HEK293 (cell line): ENCODE measurements at regions not wholly inside any gene's neighbourhood (a gene's known extent, or its start where the extent isn't known, plus 50 kb on each side); places are given as distances from the start of the nearest gene placed in this dataset.
A peak's percentile ranks its signal among the peaks of the same experiment; 100 is the strongest.
"Not testable (repeated sequence)": the region's sequence is repeated elsewhere in the genome, so short reads cannot be mapped to it uniquely, and the experiment has no call there.

ENCODE experiments used
- CTCF ChIA-PET: fragments of 350-600 bp; formaldehyde crosslinking; extraction: SDS; loops from one replicate; lab custom pipeline; 2021; ENCODE audit warnings: antibody characterized with exemption; lab: Yijun Ruan, JAX
- POLR2A ChIA-PET: fragments of 300-600 bp; formaldehyde crosslinking; extraction: SDS; loops from one replicate; lab custom pipeline; 2020; ENCODE audit warnings: antibody characterized with exemption, inconsistent platforms; lab: Yijun Ruan, JAX
- H3K27ac ChIP-seq: fragments of 200-500 bp; sonication (Bioruptor generic); 2 replicates; pipeline ENCODE4 v1.5.1; 2014; ENCODE audit warnings: low read depth, low read length, control low read depth, inconsistent platforms; ENCODE audit errors: extremely low read depth
- H3K36me3 ChIP-seq, 2 experiments: fragments of 200-500 bp in 1 of 2; sonication (Bioruptor generic) in 1 of 2; 1 replicate in 1 of 2; 2 replicates in 1 of 2; pipeline ENCODE4 v1.5.1; 2014 to 2017; ENCODE audit warnings: inconsistent platforms in 2 of 2, low read length in 2 of 2; ENCODE audit not compliant: control insufficient read depth in 2 of 2, insufficient read depth in 1 of 2
- H3K4me1 ChIP-seq: fragments of 200-500 bp; sonication (Bioruptor generic); 2 replicates; pipeline ENCODE4 v1.5.1; 2014; ENCODE audit warnings: mild to moderate bottlenecking, low read length, inconsistent platforms; ENCODE audit not compliant: control insufficient read depth, insufficient read depth
- H3K4me3 ChIP-seq: 2 replicates; pipeline ENCODE4 v1.5.1; 2011; ENCODE audit warnings: low read depth, mild to moderate bottlenecking, control low read depth, low read length, moderate library complexity
- H3K9me3 ChIP-seq: fragments of 200-500 bp; sonication (Bioruptor generic); 2 replicates; pipeline ENCODE4 v1.5.1; 2014; ENCODE audit warnings: low read depth, low read length, inconsistent platforms; ENCODE audit not compliant: control insufficient read depth, insufficient read depth
- GLIS1 ChIP-seq: fragments of 450-650 bp; formaldehyde crosslinking; IDR thresholded peaks from 2 replicates; pipeline ENCODE4 v1.5.1; 2016; ENCODE audit warnings: missing biosample characterization, missing genetic modification characterization
- KLF1 ChIP-seq: fragments of 450-650 bp; formaldehyde crosslinking; IDR thresholded peaks from 2 replicates; pipeline ENCODE4 v1.5.1; 2016; ENCODE audit warnings: missing biosample characterization, missing genetic modification characterization
- KLF17 ChIP-seq: fragments of 450-650 bp; formaldehyde crosslinking; IDR thresholded peaks from 2 replicates; pipeline ENCODE4 v1.5.1; 2016; ENCODE audit warnings: missing biosample characterization, missing genetic modification characterization
- MYNN ChIP-seq: fragments of 450-650 bp; formaldehyde crosslinking; IDR thresholded peaks from 2 replicates; pipeline ENCODE4 v1.5.1; 2016; ENCODE audit warnings: missing biosample characterization, missing genetic modification characterization, borderline replicate concordance
- REPIN1 ChIP-seq: fragments of 450-650 bp; formaldehyde crosslinking; IDR thresholded peaks from 2 replicates; pipeline ENCODE4 v1.5.1; 2017; ENCODE audit warnings: missing biosample characterization, missing genetic modification characterization, low read depth
- SP7 ChIP-seq: fragments of 450-650 bp; formaldehyde crosslinking; IDR thresholded peaks from 2 replicates; pipeline ENCODE4 v1.5.1; 2016; ENCODE audit warnings: missing biosample characterization, missing genetic modification characterization
- ZBTB20 ChIP-seq: fragments of 450-650 bp; formaldehyde crosslinking; IDR thresholded peaks from 2 replicates; pipeline ENCODE4 v1.5.1; 2016; ENCODE audit warnings: missing biosample characterization, missing genetic modification characterization
- ZBTB8A ChIP-seq: fragments of 450-650 bp; formaldehyde crosslinking; IDR thresholded peaks from 2 replicates; pipeline ENCODE4 v1.5.1; 2016; ENCODE audit warnings: missing biosample characterization, missing genetic modification characterization
- ZIC2 ChIP-seq: fragments of 450-650 bp; formaldehyde crosslinking; IDR thresholded peaks from 2 replicates; pipeline ENCODE4 v1.5.1; 2016; ENCODE audit warnings: missing biosample characterization, missing genetic modification characterization
- ZNF16 ChIP-seq: fragments of 450-650 bp; formaldehyde crosslinking; IDR thresholded peaks from 2 replicates; pipeline ENCODE4 v1.5.1; 2016; ENCODE audit warnings: low read depth, missing biosample characterization, missing genetic modification characterization
- ZNF211 ChIP-seq: fragments of 450-650 bp; formaldehyde crosslinking; IDR thresholded peaks from 2 replicates; pipeline ENCODE4 v1.5.1; 2016; ENCODE audit warnings: low read depth, missing biosample characterization, missing genetic modification characterization
- ZNF26 ChIP-seq: fragments of 450-650 bp; formaldehyde crosslinking; IDR thresholded peaks from 2 replicates; pipeline ENCODE4 v1.5.1; 2016; ENCODE audit warnings: missing biosample characterization, missing genetic modification characterization
- ZNF274 ChIP-seq, 2 experiments: fragments of 200-500 bp in 1 of 2; fragments of 450-650 bp in 1 of 2; sonication (Bioruptor generic) in 1 of 2; formaldehyde crosslinking in 1 of 2; IDR thresholded peaks; 2 replicates each; pipeline versions ENCODE4 v1.5.1 to v1.6.1; 2014 to 2016; ENCODE audit warnings: borderline replicate concordance in 1 of 2, inconsistent platforms in 1 of 2, low read length in 1 of 2, missing biosample characterization in 1 of 2, missing genetic modification characterization in 1 of 2
- ZNF561 ChIP-seq: fragments of 450-650 bp; IDR thresholded peaks from 2 replicates; pipeline ENCODE4 v1.5.1; 2018; ENCODE audit warnings: missing biosample characterization, missing genetic modification characterization, borderline replicate concordance
- ZNF664 ChIP-seq: fragments of 450-650 bp; formaldehyde crosslinking; IDR thresholded peaks from 2 replicates; pipeline ENCODE4 v1.5.1; 2016; ENCODE audit warnings: missing biosample characterization, missing genetic modification characterization
- ZSCAN23 ChIP-seq: fragments of 450-650 bp; formaldehyde crosslinking; IDR thresholded peaks from 2 replicates; pipeline ENCODE4 v1.5.1; 2016; ENCODE audit warnings: missing biosample characterization, missing genetic modification characterization

GRCh38 chr9:135307919-135308318 lies 171.7 kb upstream of the PPP1R26 start:
- POLR2A ChIA-PET, CTCF ChIA-PET, H3K4me3 ChIP-seq, H3K9me3 ChIP-seq, H3K27ac ChIP-seq, H3K4me1 ChIP-seq: not testable (repeated sequence)
- TF ChIP-seq ZBTB8A (tag by site-specific recombination) (peak; percentile 64), KLF17 (0 out of 2 replicates have a peak, but pooled peaks have one; percentile 30), KLF1 (tag by site-specific recombination) (0 out of 2 replicates have a peak, but pooled peaks have one; percentile 25), ZBTB20 (tag by site-specific recombination) (peak; percentile 84)
- TF ChIP-seq, all 188 proteins: peak for 4; not testable (repeated sequence) for 184
- H3K36me3 ChIP-seq, result not testable (repeated sequence)

- ChIA-PET POLR2A (no interaction called here), CTCF (interaction anchor here (0.8 to 1.0 kb wide), 2 partner anchors 107 to 222 kb away, joined by 3 read pairs; no protein-coding TSS in a partner anchor)
- no peaks in the 10 kb centered on the region for H3K4me1 ChIP-seq
- H3K9me3 ChIP-seq, result no peaks in the 10 kb centered on the region; the same call in 1 of the 2 replicates
- no peak overlapping the region for H3K4me3 ChIP-seq
- TF ChIP-seq GLIS1 (peak; percentile 26; the same call in 1 of the 2 replicates), MYNN (tag by site-specific recombination) (no peak), ZNF26 (tag by site-specific recombination) (no peak), ZNF561 (tag by site-specific recombination) (no peak), ZNF211 (tag by site-specific recombination) (no peak), SP7 (no peak), ZSCAN23 (tag by site-specific recombination) (no peak), ZIC2 (tag by site-specific recombination) (0 out of 2 replicates have a peak, but pooled peaks have one; percentile 12), REPIN1 (tag by site-specific recombination) (no peak)
- H3K36me3 ChIP-seq, result no peaks in the 10 kb centered on the region
- no peak overlapping the region for H3K27ac ChIP-seq
Observed at GRCh38 chr9:135308821-135309762, 170.5 kb upstream of the PPP1R26 start.

GRCh38 chr9:135309763-135310125 lies 169.8 kb upstream of the PPP1R26 start:
- Histone ChIP-seq H3K4me3 (no peak overlapping the region), H3K9me3 (no peaks in the 10 kb centered on the region; the same call in 1 of the 2 replicates), H3K4me1 (no peaks in the 10 kb centered on the region), H3K27ac (no peak overlapping the region), H3K36me3 (no peaks in the 10 kb centered on the region)
- ChIA-PET POLR2A (no interaction called here), CTCF (interaction anchor here (0.8 to 1.0 kb wide), 2 partner anchors 106 to 223 kb away, joined by 3 read pairs; no protein-coding TSS in a partner anchor)
- TF ChIP-seq ZNF664 (tag by site-specific recombination) (no peak), ZNF274 (IDR thresholded peaks at IDR 0.05; ENCODE audit: low read length) (no peak), ZNF274 (tag by site-specific recombination; IDR thresholded peaks at IDR 0.05; ENCODE audit: borderline replicate concordance) (no peak), ZNF16 (tag by site-specific recombination) (no peak)
